Testis (tissue), 2 donors: ENCODE measurements at regions not wholly inside any gene's neighbourhood (a gene's known extent, or its start where the extent isn't known, plus 50 kb on each side); places are given as distances from the start of the nearest gene placed in this dataset.

Source experiments
- DNase-seq: peaks from one replicate; pipeline ENCODE4 v3.0.0-alpha.2; 2019
- H3K27ac ChIP-seq, 2 donors: fragments of 200-600 bp; sonication (generic); one replicate each; pipeline ENCODE4 v1.5.1; 2019
- H3K27me3 ChIP-seq: fragments of 200-600 bp; sonication (generic); one replicate; pipeline ENCODE4 v1.5.1; 2019
- H3K36me3 ChIP-seq: fragments of 200-600 bp; sonication (generic); one replicate; pipeline ENCODE4 v1.5.1; 2017; ENCODE audit warnings: low read depth; ENCODE audit errors: missing control alignments
- H3K4me1 ChIP-seq: fragments of 200-600 bp; sonication (generic); one replicate; pipeline ENCODE4 v1.5.1; 2019
- H3K4me3 ChIP-seq, 2 donors: fragments of 200-600 bp; sonication (generic); one replicate each; pipeline ENCODE4 v1.5.1; 2017 to 2019
- H3K9me3 ChIP-seq: fragments of 200-600 bp; sonication (generic); one replicate; pipeline ENCODE4 v1.5.1; 2017
- CTCF ChIP-seq, 3 experiments: fragments of 450-650 bp in 2 of 3; fragments of 200-600 bp in 1 of 3; sonication (generic) in 1 of 3; IDR thresholded peaks; one replicate each; pipeline ENCODE4 v1.5.1; 2016 to 2019; ENCODE audit warnings: antibody characterized with exemption in 3 of 3, mild to moderate bottlenecking in 2 of 3, moderate library complexity in 1 of 3
- POLR2A ChIP-seq: fragments of 450-650 bp; IDR thresholded peaks from one replicate; pipeline ENCODE4 v1.6.1; 2017; ENCODE audit warnings: antibody characterized with exemption, mild to moderate bottlenecking, moderate library complexity
- WGBS, 2 donors: methylation state at CpG; one replicate each; pipeline ENCODE4 v1.1.5; 2018; 5-methylcytosine and 5-hydroxymethylcytosine counted together
- intact Hi-C: fragments of 100-400 bp; cut with DNase I; formaldehyde crosslinking; loops from one replicate; pipeline ENCODE4 v1.15.1; 2023; ENCODE audit warnings: low total_unique reads

GRCh38 chr2:204441316-204441715 lies 104.0 kb upstream of the PARD3B start:
- TF ChIP-seq POLR2A (no peak), CTCF (IDR thresholded peaks at IDR 0.05) (no peak)
- no peak overlapping the region for H3K4me3 ChIP-seq
- no peaks in the 10 kb centered on the region for H3K27me3 ChIP-seq
- intact Hi-C loops: no loop called here
- DNase-seq: no peak
- no peak overlapping the region for H3K27ac ChIP-seq
- no peaks in the 10 kb centered on the region for H3K4me1 ChIP-seq
- no peaks in the 10 kb centered on the region for H3K36me3 ChIP-seq
- H3K9me3 ChIP-seq: no peaks in the 10 kb centered on the region

- Histone ChIP-seq H3K4me1 (no peaks in the 10 kb centered on the region), H3K4me3 (no peak overlapping the region), H3K9me3 (no peaks in the 10 kb centered on the region), H3K27ac (no peak overlapping the region), H3K27me3 (no peaks in the 10 kb centered on the region), H3K36me3 (no peaks in the 10 kb centered on the region)
- intact Hi-C loops: no loop called here
- WGBS, 2 donors: 91 to 92% methylated on average over 3 of the region's 3 CpGs
- no peak for TF ChIP-seq CTCF (IDR thresholded peaks at IDR 0.05)
- TF ChIP-seq POLR2A: no peak
- no peak for DNase-seq
These were observed 100.1 kb upstream of the PARD3B start for GRCh38 chr2:204445149-204445548.

GRCh38 chr2:204447722-204448121 lies 97.6 kb upstream of the PARD3B start:
- intact Hi-C loops: no loop called here
- TF ChIP-seq CTCF (IDR thresholded peaks at IDR 0.05): no peak
- TF ChIP-seq POLR2A: no peak
- Histone ChIP-seq H3K36me3 (no peaks in the 10 kb centered on the region), H3K4me1 (no peaks in the 10 kb centered on the region), H3K27me3 (no peaks in the 10 kb centered on the region), H3K9me3 (no peaks in the 10 kb centered on the region), H3K4me3 (no peak overlapping the region), H3K27ac (no peak overlapping the region)
- WGBS, 2 donors: 87 to 98% methylated on average over 2 of the region's 2 CpGs
- no peak for DNase-seq

GRCh38 chr2:204449977-204450376 lies 95.3 kb upstream of the PARD3B start:
- intact Hi-C loops: no loop called here
- no peak for DNase-seq
- Histone ChIP-seq H3K27me3 (no peaks in the 10 kb centered on the region), H3K4me1 (peaks cover 4% of the 10 kb centered on the region), H3K36me3 (no peaks in the 10 kb centered on the region), H3K4me3 (no peak overlapping the region), H3K27ac (no peak overlapping the region), H3K9me3 (no peaks in the 10 kb centered on the region)
- TF ChIP-seq CTCF (IDR thresholded peaks at IDR 0.05): no peak
- TF ChIP-seq POLR2A: no peak
- WGBS, 2 donors: 88 to 91% methylated on average over 3 of the region's 3 CpGs

GRCh38 chr2:204451766-204452165 lies 93.5 kb upstream of the PARD3B start:
- Histone ChIP-seq H3K27ac (no peak overlapping the region), H3K36me3 (no peaks in the 10 kb centered on the region), H3K9me3 (no peaks in the 10 kb centered on the region), H3K27me3 (no peaks in the 10 kb centered on the region), H3K4me3 (no peak overlapping the region), H3K4me1 (peaks cover 4% of the 10 kb centered on the region)
- no peak for DNase-seq
- no peak for TF ChIP-seq POLR2A
- no peak for TF ChIP-seq CTCF (IDR thresholded peaks at IDR 0.05)
- intact Hi-C loops: no loop called here
- WGBS, 2 donors: 65 to 71% methylated on average over 2 of the region's 2 CpGs
